T-helper 2 cell treated with Interferon-gamma antibody and Interleukin-4, amounts not matched to agents 5 μg/mL and 100 μg/mL, for 36 hours (primary cell): ENCODE measurements at regions not wholly inside any gene's neighbourhood (a gene's known extent, or its start where the extent isn't known, plus 50 kb on each side); places are given as distances from the start of the nearest gene placed in this dataset.

ENCODE experiments used
- DNase-seq: peaks from one replicate; pipeline ENCODE4 v3.0.0; 2021; ENCODE audit warnings: low spot score
- H3K27ac Mint-ChIP-seq: one replicate; pipeline ENCODE4 v1.8.0; 2021; ENCODE audit warnings: mild to moderate bottlenecking, mixed read lengths
- H3K27me3 Mint-ChIP-seq: one replicate; pipeline ENCODE4 v1.8.0; 2021; ENCODE audit warnings: low read depth, mixed read lengths
- H3K36me3 Mint-ChIP-seq: one replicate; pipeline ENCODE4 v1.8.0; 2021; ENCODE audit warnings: low read depth, mixed read lengths
- H3K4me1 Mint-ChIP-seq: one replicate; pipeline ENCODE4 v1.8.0; 2021; ENCODE audit warnings: low read depth, mixed read lengths
- H3K4me3 Mint-ChIP-seq: one replicate; pipeline ENCODE4 v1.8.0; 2022; ENCODE audit warnings: mild to moderate bottlenecking, moderate library complexity, mixed read lengths
- H3K9me3 Mint-ChIP-seq: one replicate; pipeline ENCODE4 v1.8.0; 2021; ENCODE audit warnings: mixed read lengths

GRCh38 chr20:4609511-4609910 is 76.7 kb upstream of the PRNP start:
- Mint-ChIP-seq H3K36me3 (no peaks in the 10 kb centered on the region), H3K27ac (no peak overlapping the region), H3K4me1 (peaks cover 8% of the 10 kb centered on the region), H3K4me3 (no peak overlapping the region), H3K27me3 (peaks cover 17% of the 10 kb centered on the region), H3K9me3 (no peaks in the 10 kb centered on the region)
- DNase-seq: no peak

- no peak for DNase-seq
- no peak overlapping the region for H3K4me3 Mint-ChIP-seq
- H3K27me3 Mint-ChIP-seq: peaks cover 18% of the 10 kb centered on the region
- H3K9me3 Mint-ChIP-seq: no peaks in the 10 kb centered on the region
- no peaks in the 10 kb centered on the region for H3K36me3 Mint-ChIP-seq
- H3K27ac Mint-ChIP-seq: no peak overlapping the region
- H3K4me1 Mint-ChIP-seq: peaks cover 4% of the 10 kb centered on the region
Observed at GRCh38 chr20:4608861-4609260, 77.4 kb upstream of the PRNP start.

- peaks cover 2% of the 10 kb centered on the region for H3K4me1 Mint-ChIP-seq
- H3K36me3 Mint-ChIP-seq: no peaks in the 10 kb centered on the region
- peaks cover 21% of the 10 kb centered on the region for H3K27me3 Mint-ChIP-seq
- no peak overlapping the region for H3K4me3 Mint-ChIP-seq
- H3K27ac Mint-ChIP-seq: no peak overlapping the region
- peak; percentile 40 for DNase-seq
- no peaks in the 10 kb centered on the region for H3K9me3 Mint-ChIP-seq
Observed at GRCh38 chr20:4607287-4607713, 79.0 kb upstream of the PRNP start.

GRCh38 chr20:4606051-4606450 is 80.2 kb upstream of the PRNP start:
- H3K9me3 Mint-ChIP-seq: no peaks in the 10 kb centered on the region
- no peaks in the 10 kb centered on the region for H3K36me3 Mint-ChIP-seq
- no peak overlapping the region for H3K27ac Mint-ChIP-seq
- H3K27me3 Mint-ChIP-seq: peaks cover 26% of the 10 kb centered on the region
- DNase-seq: no peak
- H3K4me1 Mint-ChIP-seq: peaks cover 2% of the 10 kb centered on the region
- H3K4me3 Mint-ChIP-seq: no peak overlapping the region

- DNase-seq: no peak
- no peaks in the 10 kb centered on the region for H3K9me3 Mint-ChIP-seq
- H3K4me1 Mint-ChIP-seq: peaks cover 2% of the 10 kb centered on the region
- H3K4me3 Mint-ChIP-seq: no peak overlapping the region
- H3K27ac Mint-ChIP-seq: no peak overlapping the region
- peaks cover 35% of the 10 kb centered on the region for H3K27me3 Mint-ChIP-seq
- H3K36me3 Mint-ChIP-seq: no peaks in the 10 kb centered on the region
Observed at GRCh38 chr20:4605166-4605565, 81.1 kb upstream of the PRNP start.

GRCh38 chr20:4604580-4604979 is 81.7 kb upstream of the PRNP start:
- Mint-ChIP-seq H3K4me3 (no peak overlapping the region), H3K4me1 (peaks cover 2% of the 10 kb centered on the region), H3K36me3 (no peaks in the 10 kb centered on the region), H3K27ac (no peak overlapping the region), H3K9me3 (no peaks in the 10 kb centered on the region), H3K27me3 (peaks cover 36% of the 10 kb centered on the region)
- no peak for DNase-seq

GRCh38 chr20:4603724-4604123 is 82.5 kb upstream of the PRNP start:
- no peaks in the 10 kb centered on the region for H3K9me3 Mint-ChIP-seq
- H3K4me3 Mint-ChIP-seq: no peak overlapping the region
- peaks cover 42% of the 10 kb centered on the region for H3K27me3 Mint-ChIP-seq
- H3K4me1 Mint-ChIP-seq: peaks cover 2% of the 10 kb centered on the region
- no peak overlapping the region for H3K27ac Mint-ChIP-seq
- no peaks in the 10 kb centered on the region for H3K36me3 Mint-ChIP-seq
- no peak for DNase-seq

GRCh38 chr20:4602297-4602631 is 84.0 kb upstream of the PRNP start:
- H3K27ac Mint-ChIP-seq: no peak overlapping the region
- no peak for DNase-seq
- H3K36me3 Mint-ChIP-seq: no peaks in the 10 kb centered on the region
- H3K9me3 Mint-ChIP-seq: no peaks in the 10 kb centered on the region
- H3K4me1 Mint-ChIP-seq: peaks cover 2% of the 10 kb centered on the region
- peaks cover 50% of the 10 kb centered on the region for H3K27me3 Mint-ChIP-seq
- H3K4me3 Mint-ChIP-seq: no peak overlapping the region

- Mint-ChIP-seq H3K4me1 (no peaks in the 10 kb centered on the region), H3K4me3 (no peak overlapping the region), H3K36me3 (no peaks in the 10 kb centered on the region), H3K27ac (no peak overlapping the region), H3K9me3 (no peaks in the 10 kb centered on the region), H3K27me3 (peaks cover 53% of the 10 kb centered on the region)
- DNase-seq: no peak
Observed at GRCh38 chr20:4601630-4602296, 84.5 kb upstream of the PRNP start.

- no peaks in the 10 kb centered on the region for H3K9me3 Mint-ChIP-seq
- peaks cover 52% of the 10 kb centered on the region for H3K27me3 Mint-ChIP-seq
Observed at GRCh38 chr20:4600308-4601014, 85.8 kb upstream of the PRNP start.

GRCh38 chr20:4597215-4597614 is 89.0 kb upstream of the PRNP start:
- H3K36me3 Mint-ChIP-seq: no peaks in the 10 kb centered on the region
- H3K9me3 Mint-ChIP-seq: no peaks in the 10 kb centered on the region
- H3K4me1 Mint-ChIP-seq: peaks cover 2% of the 10 kb centered on the region
- no peak overlapping the region for H3K27ac Mint-ChIP-seq
- DNase-seq: no peak
- peaks cover 54% of the 10 kb centered on the region for H3K27me3 Mint-ChIP-seq
- H3K4me3 Mint-ChIP-seq: no peak overlapping the region

More at GRCh38 chr20:4600308-4601014, 85.8 kb upstream of the PRNP start:
- Mint-ChIP-seq H3K4me3 (no peak overlapping the region), H3K27ac (no peak overlapping the region), H3K36me3 (no peaks in the 10 kb centered on the region), H3K4me1 (no peaks in the 10 kb centered on the region)
- DNase-seq: no peak

GRCh38 chr20:4593149-4593525 is 93.1 kb upstream of the PRNP start:
- Mint-ChIP-seq H3K4me1 (peaks cover 2% of the 10 kb centered on the region), H3K9me3 (no peaks in the 10 kb centered on the region), H3K36me3 (no peaks in the 10 kb centered on the region), H3K4me3 (peak overlapping the region; percentile 73), H3K27ac (no peak overlapping the region), H3K27me3 (peaks cover 43% of the 10 kb centered on the region)
- no peak for DNase-seq

GRCh38 chr20:4592316-4593148 is 93.7 kb upstream of the PRNP start:
- Mint-ChIP-seq H3K27ac (no peak overlapping the region), H3K36me3 (no peaks in the 10 kb centered on the region), H3K27me3 (peaks cover 41% of the 10 kb centered on the region), H3K4me3 (peak overlapping the region; percentile 73), H3K4me1 (peaks cover 2% of the 10 kb centered on the region), H3K9me3 (no peaks in the 10 kb centered on the region)
- DNase-seq: peak; percentile 43

GRCh38 chr20:4591975-4592315 is 94.3 kb upstream of the PRNP start:
- H3K4me1 Mint-ChIP-seq: peaks cover 2% of the 10 kb centered on the region
- H3K9me3 Mint-ChIP-seq: no peaks in the 10 kb centered on the region
- H3K4me3 Mint-ChIP-seq: peak overlapping the region; percentile 57
- H3K27ac Mint-ChIP-seq: no peak overlapping the region
- no peaks in the 10 kb centered on the region for H3K36me3 Mint-ChIP-seq
- peaks cover 36% of the 10 kb centered on the region for H3K27me3 Mint-ChIP-seq
- no peak for DNase-seq
